ENCODE measurements at regions not wholly inside any gene's neighbourhood (a gene's known extent, or its start where the extent isn't known, plus 50 kb on each side); places are given as distances from the start of the nearest gene placed in this dataset.
A peak's percentile ranks its signal among the peaks of the same experiment; 100 is the strongest.

DNA sequence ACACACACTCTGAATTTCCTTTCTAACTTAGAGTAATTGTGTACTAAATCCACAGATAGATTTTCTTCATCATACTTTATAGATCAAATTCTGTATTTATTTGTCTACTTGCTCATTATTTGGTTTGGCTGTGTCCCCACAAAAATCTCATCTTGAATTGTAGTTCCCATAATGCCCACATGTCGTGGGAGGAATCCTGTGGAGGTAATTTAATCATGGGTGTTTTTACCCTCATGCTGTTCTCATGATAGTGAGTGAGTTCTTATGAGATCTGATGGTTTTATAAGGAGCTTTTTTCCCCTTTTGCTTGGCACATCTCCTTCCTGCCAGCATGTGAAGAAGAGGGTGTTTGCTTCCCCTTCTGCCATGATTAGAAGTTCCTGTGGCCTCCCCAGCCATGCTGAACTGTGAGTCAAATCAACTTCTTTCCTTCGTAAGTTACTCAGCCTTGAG lies 198.3 kb upstream of the TGFBR2 start:
- TF ChIP-seq, protein P1, sequence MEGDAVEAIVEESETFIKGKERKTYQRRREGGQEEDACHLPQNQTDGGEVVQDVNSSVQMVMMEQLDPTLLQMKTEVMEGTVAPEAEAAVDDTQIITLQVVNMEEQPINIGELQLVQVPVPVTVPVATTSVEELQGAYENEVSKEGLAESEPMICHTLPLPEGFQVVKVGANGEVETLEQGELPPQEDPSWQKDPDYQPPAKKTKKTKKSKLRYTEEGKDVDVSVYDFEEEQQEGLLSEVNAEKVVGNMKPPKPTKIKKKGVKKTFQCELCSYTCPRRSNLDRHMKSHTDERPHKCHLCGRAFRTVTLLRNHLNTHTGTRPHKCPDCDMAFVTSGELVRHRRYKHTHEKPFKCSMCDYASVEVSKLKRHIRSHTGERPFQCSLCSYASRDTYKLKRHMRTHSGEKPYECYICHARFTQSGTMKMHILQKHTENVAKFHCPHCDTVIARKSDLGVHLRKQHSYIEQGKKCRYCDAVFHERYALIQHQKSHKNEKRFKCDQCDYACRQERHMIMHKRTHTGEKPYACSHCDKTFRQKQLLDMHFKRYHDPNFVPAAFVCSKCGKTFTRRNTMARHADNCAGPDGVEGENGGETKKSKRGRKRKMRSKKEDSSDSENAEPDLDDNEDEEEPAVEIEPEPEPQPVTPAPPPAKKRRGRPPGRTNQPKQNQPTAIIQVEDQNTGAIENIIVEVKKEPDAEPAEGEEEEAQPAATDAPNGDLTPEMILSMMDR (conservative IDR thresholded peaks at IDR 0.05), result 0 out of 2 replicates have a peak, but pooled peaks have one; percentile 18
- H3K27ac ChIP-seq, result no peak overlapping the region

DNA sequence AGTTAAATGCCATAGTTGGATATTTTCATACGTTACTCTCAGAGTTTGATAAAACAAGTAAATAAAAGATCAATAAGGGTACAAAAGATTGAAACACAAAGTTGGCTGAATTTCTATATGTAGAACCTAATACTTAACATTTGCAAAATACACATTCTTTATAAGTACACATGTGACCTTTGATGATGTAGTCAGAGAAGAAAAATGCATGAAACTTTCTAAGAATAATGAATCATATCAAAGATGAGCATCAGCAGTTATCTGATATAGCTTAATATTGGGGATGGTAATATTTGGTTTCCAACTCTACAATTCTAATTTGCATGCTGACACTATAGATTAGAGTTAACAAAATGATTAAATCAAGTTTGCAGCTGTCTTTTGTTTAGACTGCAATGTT lies 188.0 kb upstream of the TGFBR2 start:
- H3K27ac ChIP-seq, result no peak overlapping the region
- TF ChIP-seq, protein P1 (conservative IDR thresholded peaks at IDR 0.05), result no peak

GRCh38 chr3:30421266-30421665 lies 185.1 kb upstream of the TGFBR2 start:
- no peak overlapping the region for H3K27ac ChIP-seq
- TF ChIP-seq, protein P1 (conservative IDR thresholded peaks at IDR 0.05), result no peak

DNA sequence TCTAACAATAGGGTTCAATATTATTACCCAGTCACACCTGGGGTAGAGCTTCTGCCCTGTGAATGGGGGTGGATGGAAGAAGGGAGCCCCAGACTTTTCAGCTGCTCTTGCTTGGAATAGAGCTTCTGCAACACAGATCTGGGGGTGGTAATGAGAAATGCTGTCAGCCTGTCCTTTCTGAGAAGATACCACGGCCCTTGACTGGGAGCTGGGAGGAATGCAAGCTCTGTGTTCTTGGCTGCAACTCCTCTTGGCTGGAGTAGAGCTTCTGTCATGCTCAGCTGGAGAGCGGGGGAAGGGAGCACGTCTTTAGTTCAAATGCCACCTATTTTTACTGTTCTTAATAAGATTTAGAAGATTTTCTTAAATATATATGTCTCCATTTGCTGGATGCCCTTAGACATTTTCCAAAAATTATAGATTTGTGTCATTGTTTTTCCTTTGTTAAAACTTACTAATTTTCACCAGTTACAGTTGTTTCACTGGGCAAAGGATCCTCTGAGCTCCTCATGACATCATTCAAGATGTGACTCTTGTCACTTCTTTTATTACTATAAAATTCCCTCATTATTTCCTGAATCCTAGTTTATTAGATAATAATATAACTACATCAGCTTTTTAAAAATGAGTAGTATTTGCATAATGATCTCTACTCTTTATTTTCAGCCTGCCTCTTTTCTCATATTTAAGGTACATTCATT lies 180.0 kb upstream of the TGFBR2 start:
- TF ChIP-seq, protein P1 (conservative IDR thresholded peaks at IDR 0.05), result no peak
- H3K27ac ChIP-seq, result no peak overlapping the region

GRCh38 chr3:30428251-30428650 lies 178.2 kb upstream of the TGFBR2 start:
- H3K27ac ChIP-seq, result no peak overlapping the region
- TF ChIP-seq, protein P1 (conservative IDR thresholded peaks at IDR 0.05), result no peak

- H3K27ac ChIP-seq, result no peak overlapping the region
- TF ChIP-seq, protein P1 (conservative IDR thresholded peaks at IDR 0.05), result no peak
Observed at GRCh38 chr3:30435861-30436331, 170.5 kb upstream of the TGFBR2 start.

DNA sequence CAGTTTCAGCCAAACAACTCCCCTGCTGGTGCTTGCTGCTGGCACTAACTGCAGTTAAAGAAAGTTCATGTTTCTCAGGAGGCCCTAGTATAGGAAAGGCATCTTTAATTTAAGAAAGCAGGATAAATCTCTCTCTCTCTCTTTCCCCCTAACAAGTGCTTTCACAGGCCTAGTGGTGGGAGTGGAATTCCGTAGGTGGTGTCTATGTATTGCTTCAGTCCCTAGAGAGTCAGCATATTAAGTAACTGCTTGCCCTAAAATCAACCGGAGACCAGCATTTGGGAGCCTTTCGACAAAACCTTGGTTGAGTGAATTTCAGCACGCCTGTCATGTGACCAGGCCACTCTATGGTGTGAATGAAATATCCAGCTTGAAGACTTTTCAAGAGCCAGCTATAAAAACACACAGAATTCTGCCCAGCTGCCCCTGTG lies 169.2 kb upstream of the TGFBR2 start:
- TF ChIP-seq, protein P1 (conservative IDR thresholded peaks at IDR 0.05), result no peak
- no peak overlapping the region for H3K27ac ChIP-seq

Measured in VCaP (cell line).